Liver (tissue), 7 donors: ENCODE measurements at regions not wholly inside any gene's neighbourhood (a gene's known extent, or its start where the extent isn't known, plus 50 kb on each side); places are given as distances from the start of the nearest gene placed in this dataset.

Experiments
- DNase-seq: peaks from one replicate; pipeline ENCODE4 v3.0.0-alpha.2; 2017; ENCODE audit warnings: low spot score
- H3K27ac ChIP-seq, 2 donors: one replicate each; pipeline ENCODE4 v1.7.0; 2013; ENCODE audit warnings: inconsistent platforms in 2 of 2, low read length in 2 of 2, control low read depth in 1 of 2, low read depth in 1 of 2, mild to moderate bottlenecking in 1 of 2
- H3K27me3 ChIP-seq, 4 donors: one replicate each; pipeline versions ENCODE4 v1.6.1 to v1.7.0; 2013; ENCODE audit warnings: low read length in 3 of 4, inconsistent platforms in 1 of 4, mild to moderate bottlenecking in 1 of 4, moderate library complexity in 1 of 4; ENCODE audit not compliant: control insufficient read depth in 4 of 4, insufficient read depth in 4 of 4
- H3K36me3 ChIP-seq, 4 donors: one replicate each; pipeline versions ENCODE4 v1.6.1 to v1.7.0; 2013; ENCODE audit warnings: low read length in 3 of 4, mild to moderate bottlenecking in 3 of 4, low read depth in 1 of 4, moderate library complexity in 1 of 4; ENCODE audit not compliant: control insufficient read depth in 4 of 4, insufficient read depth in 3 of 4
- H3K4me1 ChIP-seq, 4 donors: one replicate each; pipeline versions ENCODE4 v1.6.1 to v1.7.0; 2013; ENCODE audit warnings: low read length in 3 of 4, mild to moderate bottlenecking in 3 of 4, moderate library complexity in 1 of 4; ENCODE audit not compliant: control insufficient read depth in 4 of 4, insufficient read depth in 4 of 4
- H3K4me3 ChIP-seq, 3 donors: one replicate each; pipeline versions ENCODE4 v1.6.1 to v1.7.0; 2013; ENCODE audit warnings: low read length in 3 of 3, control low read depth in 1 of 3, low read depth in 1 of 3, mild to moderate bottlenecking in 1 of 3
- H3K9ac ChIP-seq, 2 donors: one replicate each; pipeline ENCODE4 v1.7.0; 2013; ENCODE audit warnings: low read length in 2 of 2, mild to moderate bottlenecking in 2 of 2, moderate library complexity in 2 of 2, control low read depth in 1 of 2, low read depth in 1 of 2
- H3K9me3 ChIP-seq, 4 donors: one replicate each; pipeline versions ENCODE4 v1.6.1 to v1.7.0; 2013; ENCODE audit warnings: low read length in 3 of 4; ENCODE audit not compliant: control insufficient read depth in 4 of 4
- ATF3 ChIP-seq: IDR thresholded peaks from 2 replicates; pipeline ENCODE4 v1.6.1; 2016; ENCODE audit warnings: antibody characterized with exemption
- EGR1 ChIP-seq, 2 donors: IDR thresholded peaks; 2 replicates each; pipeline ENCODE4 v1.6.1; 2016 to 2018; ENCODE audit warnings: antibody characterized with exemption in 2 of 2, low read depth in 2 of 2
- FOXA1 ChIP-seq: IDR thresholded peaks from 2 replicates; pipeline ENCODE4 v1.6.1; 2016; ENCODE audit warnings: antibody characterized with exemption
- FOXA2 ChIP-seq: IDR thresholded peaks from 2 replicates; pipeline ENCODE4 v1.6.1; 2016; ENCODE audit warnings: antibody characterized with exemption
- HNF4A ChIP-seq, 2 donors: conservative IDR thresholded peaks; 2 replicates each; pipeline ENCODE4 v1.6.1; 2016; ENCODE audit warnings: antibody characterized with exemption in 2 of 2, mild to moderate bottlenecking in 2 of 2
- HNF4G ChIP-seq: IDR thresholded peaks from 2 replicates; pipeline ENCODE4 v1.6.1; 2016; ENCODE audit warnings: antibody characterized with exemption
- JUND ChIP-seq, 2 donors: IDR thresholded peaks; 2 replicates each; pipeline ENCODE4 v1.6.1; 2016; ENCODE audit warnings: antibody characterized with exemption in 2 of 2
- NR2F2 ChIP-seq: IDR thresholded peaks from 2 replicates; pipeline ENCODE4 v1.6.1; 2016; ENCODE audit warnings: antibody characterized with exemption
- RAD21 ChIP-seq, 2 donors: IDR thresholded peaks; 2 replicates each; pipeline ENCODE4 v1.6.1; 2016; ENCODE audit warnings: antibody characterized with exemption in 2 of 2, mild to moderate bottlenecking in 2 of 2
- REST ChIP-seq: IDR thresholded peaks from 2 replicates; pipeline ENCODE4 v1.6.1; 2016; ENCODE audit warnings: antibody characterized with exemption, mild to moderate bottlenecking
- SP1 ChIP-seq: IDR thresholded peaks from 2 replicates; pipeline ENCODE4 v1.6.1; 2018; ENCODE audit warnings: antibody characterized with exemption, mild to moderate bottlenecking
- TAF1 ChIP-seq: conservative IDR thresholded peaks from 2 replicates; pipeline ENCODE4 v1.6.1; 2016; ENCODE audit warnings: antibody characterized with exemption, mild to moderate bottlenecking
- YY1 ChIP-seq: IDR thresholded peaks from 2 replicates; pipeline ENCODE4 v1.6.1; 2016; ENCODE audit warnings: antibody characterized with exemption, mild to moderate bottlenecking
- WGBS: extraction: QIAGEN DNeasy Blood & Tissue Kit; methylation state at CpG from one replicate; pipeline ENCODE4 v1.1.7; 2013; 5-methylcytosine and 5-hydroxymethylcytosine counted together
- donor health status: healthy.
- donor health status: healthy.
- donor health status: healthy.
- donor health status: healthy.

GRCh38 chr1:108028841-108029388 is 63.9 kb upstream of the VAV3 start:
- 46% methylated on average over 1 of the region's 1 CpG for WGBS
- H3K27ac ChIP-seq = no peak overlapping the region
- H3K9me3 ChIP-seq = no peaks in the 10 kb centered on the region
- H3K9ac ChIP-seq = no peak overlapping the region
- H3K36me3 ChIP-seq = no peaks in the 10 kb centered on the region
- DNase-seq = no peak
- H3K4me1 ChIP-seq = no peaks in the 10 kb centered on the region
- no peak overlapping the region for H3K4me3 ChIP-seq
- H3K27me3 ChIP-seq = no peaks in the 10 kb centered on the region
- TF ChIP-seq SP1 (no peak), ATF3 (no peak), JUND (IDR thresholded peaks at IDR 0.05) (no peak), EGR1 (IDR thresholded peaks at IDR 0.05; ENCODE audit: low read depth in 2 of 2) (no peak), HNF4A (conservative IDR thresholded peaks at IDR 0.05) (no peak), NR2F2 (no peak), REST (no peak), YY1 (no peak), HNF4G (no peak), TAF1 (no peak), FOXA2 (no peak)

- no peak for DNase-seq
- no peak overlapping the region for H3K9ac ChIP-seq
- no peak overlapping the region for H3K4me3 ChIP-seq
- WGBS = 28% methylated on average over 1 of the region's 1 CpG
- TF ChIP-seq TAF1 (no peak), FOXA1 (no peak), RAD21 (IDR thresholded peaks at IDR 0.05) (no peak), REST (no peak), EGR1 (IDR thresholded peaks at IDR 0.05; ENCODE audit: low read depth in 2 of 2) (no peak)
- no peaks in the 10 kb centered on the region for H3K36me3 ChIP-seq
- no peaks in the 10 kb centered on the region for H3K4me1 ChIP-seq
- H3K27me3 ChIP-seq = no peaks in the 10 kb centered on the region
- no peaks in the 10 kb centered on the region for H3K9me3 ChIP-seq
- no peak overlapping the region for H3K27ac ChIP-seq
Measured at GRCh38 chr1:108027389-108027788, 62.4 kb upstream of the VAV3 start.
